OCI-LY1 (cell line): ENCODE measurements at regions not wholly inside any gene's neighbourhood (a gene's known extent, or its start where the extent isn't known, plus 50 kb on each side); places are given as distances from the start of the nearest gene placed in this dataset.
"Not testable (repeated sequence)": the region's sequence is repeated elsewhere in the genome, so short reads cannot be mapped to it uniquely, and the experiment has no call there.

Experiments
- H2AFZ ChIP-seq: fragments of 200-600 bp; sonication (generic), shearing (Covaris generic); 2 replicates; pipeline ENCODE4 v1.6.0; 2014; ENCODE audit warnings: antibody characterized with exemption, mild to moderate bottlenecking, low read length
- H3F3A ChIP-seq: fragments of 200-600 bp; sonication (generic), shearing (Covaris generic); 2 replicates; pipeline ENCODE4 v1.6.0; 2014; ENCODE audit warnings: mild to moderate bottlenecking, antibody characterized with exemption, low read length, moderate library complexity; ENCODE audit not compliant: insufficient read depth
- H3K27ac ChIP-seq: fragments of 200-600 bp; sonication (generic); 2 replicates; pipeline ENCODE4 v1.5.1; 2014; ENCODE audit warnings: low read length, mixed run types, mild to moderate bottlenecking, low read depth; ENCODE audit not compliant: poor library complexity, severe bottlenecking
- H3K27me3 ChIP-seq: fragments of 200-600 bp; sonication (generic); 2 replicates; pipeline ENCODE4 v1.6.0; 2014; ENCODE audit warnings: antibody characterized with exemption, mild to moderate bottlenecking, low read length, moderate library complexity; ENCODE audit not compliant: insufficient read depth
- H3K36me3 ChIP-seq: fragments of 200-600 bp; sonication (generic); 2 replicates; pipeline ENCODE4 v1.6.1; 2014; ENCODE audit warnings: mild to moderate bottlenecking, antibody characterized with exemption, low read length, moderate library complexity, mixed read lengths; ENCODE audit not compliant: insufficient read depth
- H3K4me1 ChIP-seq: fragments of 200-600 bp; sonication (generic); 2 replicates; pipeline ENCODE4 v1.5.1; 2014; ENCODE audit warnings: mild to moderate bottlenecking, low read length, moderate library complexity; ENCODE audit not compliant: insufficient read depth, severe bottlenecking
- H3K4me2 ChIP-seq: fragments of 200-600 bp; sonication (generic), shearing (Covaris generic); 2 replicates; pipeline ENCODE4 v1.6.1; 2014; ENCODE audit warnings: low read length
- H3K4me3 ChIP-seq: fragments of 200-600 bp; sonication (generic); 2 replicates; pipeline ENCODE4 v1.5.1; 2014; ENCODE audit warnings: low read length, low read depth, mild to moderate bottlenecking, mixed read lengths; ENCODE audit not compliant: poor library complexity, severe bottlenecking
- H3K79me2 ChIP-seq: fragments of 200-600 bp; shearing (Covaris generic); 2 replicates; pipeline ENCODE4 v1.6.1; 2016; ENCODE audit warnings: mixed run types, low read length, mixed read lengths; ENCODE audit not compliant: insufficient read depth
- H3K9ac ChIP-seq: fragments of 200-600 bp; sonication (generic), shearing (Covaris generic); 2 replicates; pipeline ENCODE4 v1.6.1; 2014; ENCODE audit warnings: mild to moderate bottlenecking, low read length, mixed read lengths
- H3K9me2 ChIP-seq: fragments of 200-600 bp; sonication (generic), shearing (Covaris generic); 2 replicates; pipeline ENCODE4 v1.6.1; 2014; ENCODE audit warnings: low read depth, mild to moderate bottlenecking, low read length, mixed read lengths
- H3K9me3 ChIP-seq: fragments of 200-600 bp; shearing (Covaris generic); 2 replicates; pipeline ENCODE4 v1.6.1; 2014; ENCODE audit warnings: low read length, mixed read lengths
- H4K20me1 ChIP-seq: fragments of 200-600 bp; sonication (generic), shearing (Covaris generic); 2 replicates; pipeline ENCODE4 v1.6.0; 2016; ENCODE audit warnings: mild to moderate bottlenecking, low read length; ENCODE audit not compliant: insufficient read depth
- EZH2 ChIP-seq: fragments of 200-600 bp; sonication (generic), shearing (Covaris generic); IDR thresholded peaks from 2 replicates; pipeline ENCODE4 v1.8.0; 2017; ENCODE audit warnings: borderline replicate concordance, mixed run types, mild to moderate bottlenecking, antibody characterized with exemption, low read length, moderate library complexity, mixed read lengths
- TF ChIP-seq, protein P1 (sequence below): fragments of 200-600 bp; sonication (generic), shearing (Covaris generic); IDR thresholded peaks from 2 replicates; pipeline ENCODE4 v1.5.1; 2017; ENCODE audit warnings: mild to moderate bottlenecking, antibody characterized with exemption, low read length, moderate library complexity, mixed read lengths

DNA sequence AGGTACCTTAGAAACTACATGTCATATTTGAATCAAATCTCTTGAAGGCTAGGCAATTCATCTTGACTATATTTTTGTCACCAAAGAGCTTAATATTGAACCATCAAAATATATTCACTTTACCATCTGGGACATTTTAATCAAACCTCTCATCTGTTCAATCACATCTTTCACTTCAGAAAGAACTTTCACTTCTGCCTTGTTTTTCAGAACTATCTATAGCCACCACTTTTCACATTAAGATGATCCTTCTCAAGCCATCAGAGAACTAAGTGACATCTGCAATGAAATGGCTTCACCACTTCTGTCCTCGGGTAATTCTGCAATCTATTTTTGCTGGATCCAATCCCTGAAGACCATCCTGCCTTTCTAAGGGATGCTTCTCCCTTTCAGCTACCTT is 57.8 kb downstream of the OR2B2 start:
- Histone ChIP-seq H4K20me1 (no peaks in the 10 kb centered on the region), H2AFZ (no peak overlapping the region), H3K79me2 (no peaks in the 10 kb centered on the region), H3K27me3 (no peaks in the 10 kb centered on the region), H3K9me2 (no peaks in the 10 kb centered on the region), H3K9me3 (no peaks in the 10 kb centered on the region), H3K4me2 (no peak overlapping the region), H3K27ac (no peak overlapping the region), H3K4me3 (no peak overlapping the region), H3K9ac (no peak overlapping the region), H3K36me3 (no peaks in the 10 kb centered on the region), H3F3A (no peaks in the 10 kb centered on the region), H3K4me1 (peaks cover 10% of the 10 kb centered on the region)
- TF ChIP-seq, protein P1, sequence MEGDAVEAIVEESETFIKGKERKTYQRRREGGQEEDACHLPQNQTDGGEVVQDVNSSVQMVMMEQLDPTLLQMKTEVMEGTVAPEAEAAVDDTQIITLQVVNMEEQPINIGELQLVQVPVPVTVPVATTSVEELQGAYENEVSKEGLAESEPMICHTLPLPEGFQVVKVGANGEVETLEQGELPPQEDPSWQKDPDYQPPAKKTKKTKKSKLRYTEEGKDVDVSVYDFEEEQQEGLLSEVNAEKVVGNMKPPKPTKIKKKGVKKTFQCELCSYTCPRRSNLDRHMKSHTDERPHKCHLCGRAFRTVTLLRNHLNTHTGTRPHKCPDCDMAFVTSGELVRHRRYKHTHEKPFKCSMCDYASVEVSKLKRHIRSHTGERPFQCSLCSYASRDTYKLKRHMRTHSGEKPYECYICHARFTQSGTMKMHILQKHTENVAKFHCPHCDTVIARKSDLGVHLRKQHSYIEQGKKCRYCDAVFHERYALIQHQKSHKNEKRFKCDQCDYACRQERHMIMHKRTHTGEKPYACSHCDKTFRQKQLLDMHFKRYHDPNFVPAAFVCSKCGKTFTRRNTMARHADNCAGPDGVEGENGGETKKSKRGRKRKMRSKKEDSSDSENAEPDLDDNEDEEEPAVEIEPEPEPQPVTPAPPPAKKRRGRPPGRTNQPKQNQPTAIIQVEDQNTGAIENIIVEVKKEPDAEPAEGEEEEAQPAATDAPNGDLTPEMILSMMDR = no peak
- no peak for TF ChIP-seq EZH2

DNA sequence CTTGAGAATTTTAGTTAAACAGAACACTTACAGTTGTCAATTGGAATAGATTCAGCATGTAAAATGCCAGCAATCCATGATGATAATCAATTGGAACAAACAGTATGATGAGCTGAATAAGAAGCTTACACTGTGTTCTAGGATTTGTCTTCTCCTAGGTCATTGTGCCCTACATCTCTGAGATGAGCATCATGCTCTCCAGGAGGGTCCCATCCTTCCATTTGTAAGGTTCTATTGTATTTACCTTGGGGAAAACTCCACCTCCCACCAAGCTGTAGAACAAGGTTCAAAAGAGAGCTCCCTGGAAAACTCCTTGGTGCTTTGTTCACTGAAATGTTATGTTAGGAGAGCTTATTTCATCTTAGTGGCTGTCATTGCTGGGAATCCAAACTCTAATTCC is 60.8 kb downstream of the OR2B2 start:
- H3K79me2 ChIP-seq = no peaks in the 10 kb centered on the region
- no peaks in the 10 kb centered on the region for H3K9me2 ChIP-seq
- no peak overlapping the region for H3K27ac ChIP-seq
- no peaks in the 10 kb centered on the region for H4K20me1 ChIP-seq
- H3K27me3 ChIP-seq = no peaks in the 10 kb centered on the region
- H3K9me3 ChIP-seq = no peaks in the 10 kb centered on the region
- H3K4me3 ChIP-seq = no peak overlapping the region
- H3K4me2 ChIP-seq = no peak overlapping the region
- H3K9ac ChIP-seq = peak overlapping the region; percentile 9; the same call in 1 of the 2 replicates
- H2AFZ ChIP-seq = peak overlapping the region; percentile 59; the same call in 1 of the 2 replicates
- H3K36me3 ChIP-seq = no peaks in the 10 kb centered on the region
- H3K4me1 ChIP-seq = peaks cover 10% of the 10 kb centered on the region
- TF ChIP-seq, protein P1 = no peak
- no peak for TF ChIP-seq EZH2
- no peaks in the 10 kb centered on the region for H3F3A ChIP-seq

DNA sequence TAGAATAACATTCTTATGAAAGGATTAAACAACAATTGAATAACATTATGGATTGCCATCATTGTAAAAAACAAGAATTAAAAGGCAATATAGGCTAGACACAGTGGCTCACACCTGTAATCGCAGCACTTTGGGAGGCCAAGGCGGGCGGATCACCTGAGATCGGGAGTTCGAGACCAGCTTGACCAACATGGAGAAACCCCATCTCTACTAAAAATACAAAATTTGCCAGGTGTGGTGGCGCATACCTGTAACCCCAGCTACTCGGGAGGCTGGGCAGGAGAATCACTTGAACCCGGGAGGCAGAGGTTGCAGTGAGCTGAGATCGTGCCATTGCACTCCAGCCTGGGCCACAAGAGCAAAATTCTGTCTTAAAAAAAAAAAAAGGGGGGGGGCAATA is 63.2 kb downstream of the OR2B2 start:
- not testable (repeated sequence) for H3K9me2 ChIP-seq, H3K9me3 ChIP-seq, H3K4me1 ChIP-seq, H2AFZ ChIP-seq, H3F3A ChIP-seq, H3K4me3 ChIP-seq, H4K20me1 ChIP-seq, H3K4me2 ChIP-seq, H3K9ac ChIP-seq, H3K27ac ChIP-seq, H3K79me2 ChIP-seq, H3K27me3 ChIP-seq, H3K36me3 ChIP-seq

DNA sequence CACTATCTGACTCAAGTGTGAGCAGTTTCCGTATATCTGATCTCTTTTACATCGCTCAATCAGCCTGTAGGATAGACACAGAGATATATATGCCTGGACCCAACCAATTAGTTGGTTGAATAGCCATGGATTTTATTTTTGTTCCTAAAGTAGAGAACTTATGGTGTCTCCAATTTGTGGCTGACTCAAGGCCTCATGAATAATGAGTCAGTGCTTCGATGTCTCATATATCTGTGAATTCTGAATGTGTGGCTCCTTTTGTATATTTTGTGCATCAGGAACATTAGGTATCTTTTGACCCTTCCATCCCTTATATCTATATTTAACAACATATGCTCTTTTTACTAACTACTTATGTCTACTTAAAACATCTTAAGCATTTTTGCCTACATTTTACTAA is 64.5 kb downstream of the OR2B2 start:
- no peaks in the 10 kb centered on the region for H4K20me1 ChIP-seq
- H3K27me3 ChIP-seq = no peaks in the 10 kb centered on the region
- no peak for TF ChIP-seq EZH2
- TF ChIP-seq, protein P1 = no peak
- H2AFZ ChIP-seq = no peak overlapping the region
- H3K9ac ChIP-seq = no peak overlapping the region
- H3K4me2 ChIP-seq = no peak overlapping the region
- H3K27ac ChIP-seq = no peak overlapping the region
- H3K9me3 ChIP-seq = no peaks in the 10 kb centered on the region
- no peaks in the 10 kb centered on the region for H3F3A ChIP-seq
- H3K79me2 ChIP-seq = no peaks in the 10 kb centered on the region
- no peak overlapping the region for H3K4me3 ChIP-seq
- no peaks in the 10 kb centered on the region for H3K36me3 ChIP-seq
- no peaks in the 10 kb centered on the region for H3K9me2 ChIP-seq
- H3K4me1 ChIP-seq = peaks cover 10% of the 10 kb centered on the region
